ENCODE measurements at regions not wholly inside any gene's neighbourhood (a gene's known extent, or its start where the extent isn't known, plus 50 kb on each side); places are given as distances from the start of the nearest gene placed in this dataset.

DNA sequence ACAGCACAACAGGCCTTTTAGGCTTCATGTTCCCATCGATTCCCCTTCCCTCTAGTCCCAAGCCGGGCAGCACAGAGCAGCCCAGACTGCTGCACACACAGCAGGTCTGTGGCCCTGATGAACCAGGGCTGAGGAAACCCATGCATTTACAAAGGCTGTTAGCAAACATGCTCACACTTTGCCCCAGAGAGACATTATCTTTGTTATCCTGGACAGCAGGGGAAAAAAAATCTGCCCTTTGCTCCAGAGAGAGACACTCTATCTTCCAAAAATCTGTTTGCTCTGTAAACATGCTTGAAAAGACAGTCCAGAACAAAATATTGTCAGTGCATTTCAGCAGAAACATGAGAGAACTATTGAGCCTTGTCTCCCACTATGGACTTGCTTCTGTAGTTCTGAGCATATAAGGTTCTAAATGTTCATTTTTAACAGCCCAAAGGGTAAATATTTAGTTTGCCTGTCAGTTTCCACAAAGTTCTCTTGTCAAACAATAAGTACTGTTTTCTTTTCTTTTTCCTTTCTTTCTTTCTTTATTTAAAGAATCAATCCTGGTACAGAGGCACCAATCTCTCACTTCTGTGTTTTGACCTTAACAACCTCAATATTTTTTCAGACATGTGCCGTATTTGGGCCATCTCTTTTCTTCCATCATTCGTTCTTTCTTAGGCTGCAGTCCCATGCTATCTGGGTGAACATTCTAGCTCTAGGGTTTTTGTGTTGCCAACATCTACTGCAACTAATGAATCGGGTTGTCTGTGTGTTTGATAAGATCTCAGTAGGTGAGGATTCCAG, 468.0 kb downstream of the EPM2A start:
- TF ChIP-seq SP1 (CRISPR knock-in tag; conservative IDR thresholded peaks at IDR 0.05) (no peak), ZNF232 (CRISPR knock-in tag; IDR thresholded peaks at IDR 0.05) (no peak), FOXJ3 (CRISPR knock-in tag; IDR thresholded peaks at IDR 0.05; ENCODE audit: borderline replicate concordance) (no peak), ZNF121 (CRISPR knock-in tag; IDR thresholded peaks at IDR 0.05) (no peak), CBFB (CRISPR knock-in tag; IDR thresholded peaks at IDR 0.05; ENCODE audit: low read depth) (no peak), CREB1 (CRISPR knock-in tag; IDR thresholded peaks at IDR 0.05) (no peak), ZNF317 (CRISPR knock-in tag; IDR thresholded peaks at IDR 0.05; ENCODE audit: borderline replicate concordance, low read depth) (no peak)
- TF ChIP-seq, protein P1, sequence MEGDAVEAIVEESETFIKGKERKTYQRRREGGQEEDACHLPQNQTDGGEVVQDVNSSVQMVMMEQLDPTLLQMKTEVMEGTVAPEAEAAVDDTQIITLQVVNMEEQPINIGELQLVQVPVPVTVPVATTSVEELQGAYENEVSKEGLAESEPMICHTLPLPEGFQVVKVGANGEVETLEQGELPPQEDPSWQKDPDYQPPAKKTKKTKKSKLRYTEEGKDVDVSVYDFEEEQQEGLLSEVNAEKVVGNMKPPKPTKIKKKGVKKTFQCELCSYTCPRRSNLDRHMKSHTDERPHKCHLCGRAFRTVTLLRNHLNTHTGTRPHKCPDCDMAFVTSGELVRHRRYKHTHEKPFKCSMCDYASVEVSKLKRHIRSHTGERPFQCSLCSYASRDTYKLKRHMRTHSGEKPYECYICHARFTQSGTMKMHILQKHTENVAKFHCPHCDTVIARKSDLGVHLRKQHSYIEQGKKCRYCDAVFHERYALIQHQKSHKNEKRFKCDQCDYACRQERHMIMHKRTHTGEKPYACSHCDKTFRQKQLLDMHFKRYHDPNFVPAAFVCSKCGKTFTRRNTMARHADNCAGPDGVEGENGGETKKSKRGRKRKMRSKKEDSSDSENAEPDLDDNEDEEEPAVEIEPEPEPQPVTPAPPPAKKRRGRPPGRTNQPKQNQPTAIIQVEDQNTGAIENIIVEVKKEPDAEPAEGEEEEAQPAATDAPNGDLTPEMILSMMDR (IDR thresholded peaks at IDR 0.05) = no peak

Data from WTC11 (cell line).